Lung (tissue), 11 donors: ENCODE measurements at regions not wholly inside any gene's neighbourhood (a gene's known extent, or its start where the extent isn't known, plus 50 kb on each side); places are given as distances from the start of the nearest gene placed in this dataset.

ENCODE experiments used
- ATAC-seq: fragments of 200-7000 bp; cut with Tn5 transposase; one replicate; pipeline ENCODE4 v1.9.1; 2020; ENCODE audit warnings: moderate number of reproducible peaks; ENCODE audit not compliant: insufficient read depth, low FRiP score
- DNase-seq, 3 donors: peaks; one replicate each; pipeline ENCODE4 v3.0.0-alpha.2; 2013 to 2017
- H3K27ac ChIP-seq, 2 donors: one replicate each; pipeline ENCODE4 v1.5.1; 2013; ENCODE audit warnings: mild to moderate bottlenecking in 2 of 2, moderate library complexity in 2 of 2, control low read depth in 1 of 2, inconsistent platforms in 1 of 2, low read depth in 1 of 2, low read length in 1 of 2
- H3K27me3 ChIP-seq, 3 donors: one replicate each; pipeline ENCODE4 v1.5.1; 2013; ENCODE audit warnings: low read length in 2 of 3; ENCODE audit not compliant: control insufficient read depth in 3 of 3, insufficient read depth in 3 of 3
- H3K36me3 ChIP-seq, 4 donors: one replicate each; pipeline ENCODE4 v1.5.1; 2013; ENCODE audit warnings: low read length in 4 of 4, mild to moderate bottlenecking in 1 of 4, moderate library complexity in 1 of 4; ENCODE audit not compliant: control insufficient read depth in 4 of 4, insufficient read depth in 4 of 4
- H3K4me1 ChIP-seq, 5 donors: one replicate each; pipeline ENCODE4 v1.5.1; 2013; ENCODE audit warnings: low read length in 5 of 5, mild to moderate bottlenecking in 2 of 5, moderate library complexity in 1 of 5; ENCODE audit not compliant: control insufficient read depth in 5 of 5, insufficient read depth in 5 of 5
- H3K4me3 ChIP-seq: one replicate; pipeline ENCODE4 v1.5.1; 2013; ENCODE audit warnings: mild to moderate bottlenecking, control low read depth, moderate library complexity
- H3K9ac ChIP-seq, 2 donors: one replicate each; pipeline ENCODE4 v1.5.1; 2013; ENCODE audit warnings: low read length in 2 of 2, control low read depth in 1 of 2; ENCODE audit not compliant: insufficient read depth in 1 of 2
- H3K9me3 ChIP-seq, 4 donors: one replicate each; pipeline ENCODE4 v1.5.1; 2013; ENCODE audit warnings: low read length in 3 of 4, mild to moderate bottlenecking in 1 of 4, moderate library complexity in 1 of 4; ENCODE audit not compliant: control insufficient read depth in 4 of 4, insufficient read depth in 3 of 4
- WGBS, 2 donors: extraction: QIAGEN DNeasy Blood & Tissue Kit; methylation state at CpG; one replicate each; pipeline ENCODE4 v1.1.7; 2013; 5-methylcytosine and 5-hydroxymethylcytosine counted together
- TF ChIP-seq, protein P1 (sequence below): IDR thresholded peaks from 2 replicates; pipeline ENCODE4 v1.5.1; 2012; ENCODE audit warnings: mild to moderate bottlenecking; ENCODE audit errors: control extremely low read depth, extremely low read depth
- donor health status: control.
- donor health status: control.
- donor health status: Bipolar disorder and iron deficiency.
- donor health status: healthy.
- donor health status: DM: yes; HTN: yes; CAD: no.

DNA sequence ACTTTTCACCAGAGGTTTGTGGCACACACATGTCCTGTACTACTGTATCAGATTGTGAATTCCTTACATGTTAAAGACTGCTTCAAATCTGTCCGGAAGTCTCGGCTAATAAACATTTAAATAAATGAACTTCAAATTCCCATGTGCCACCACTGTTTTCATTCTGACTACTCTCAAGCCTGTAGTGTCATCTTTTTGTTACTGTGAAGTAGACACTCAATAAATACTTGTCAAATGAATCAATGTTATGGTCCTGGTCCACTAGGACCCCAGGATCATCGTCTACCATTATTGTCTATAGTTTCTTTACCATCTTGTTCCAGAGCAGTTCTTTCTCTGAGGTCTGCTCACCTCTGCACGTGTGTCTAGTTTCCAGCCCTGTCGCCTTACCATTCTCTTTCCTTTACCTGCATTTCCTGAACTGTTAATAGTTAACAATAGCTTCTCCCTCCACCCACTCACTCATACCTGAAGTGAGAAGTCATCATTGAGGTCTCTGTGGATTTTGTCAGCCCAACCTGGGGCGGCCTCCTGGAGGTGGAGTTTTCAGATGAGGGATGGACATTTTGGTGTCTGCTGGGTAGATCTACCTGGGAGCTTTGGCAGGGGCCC lies 333.0 kb downstream of the SEC14L1 start:
- Histone ChIP-seq H3K27ac (no peak overlapping the region), H3K9ac (no peak overlapping the region), H3K9me3 (no peaks in the 10 kb centered on the region), H3K36me3 (peaks cover 0 to 14% (median 7%) of the 10 kb centered on the region in 4 donors), H3K4me3 (no peak overlapping the region), H3K4me1 (peaks cover 29 to 89% (median 76%) of the 10 kb centered on the region in 5 donors), H3K27me3 (no peaks in the 10 kb centered on the region)
- DNase-seq = peak in 1 of 3 donors; percentile 63
- TF ChIP-seq, protein P1, sequence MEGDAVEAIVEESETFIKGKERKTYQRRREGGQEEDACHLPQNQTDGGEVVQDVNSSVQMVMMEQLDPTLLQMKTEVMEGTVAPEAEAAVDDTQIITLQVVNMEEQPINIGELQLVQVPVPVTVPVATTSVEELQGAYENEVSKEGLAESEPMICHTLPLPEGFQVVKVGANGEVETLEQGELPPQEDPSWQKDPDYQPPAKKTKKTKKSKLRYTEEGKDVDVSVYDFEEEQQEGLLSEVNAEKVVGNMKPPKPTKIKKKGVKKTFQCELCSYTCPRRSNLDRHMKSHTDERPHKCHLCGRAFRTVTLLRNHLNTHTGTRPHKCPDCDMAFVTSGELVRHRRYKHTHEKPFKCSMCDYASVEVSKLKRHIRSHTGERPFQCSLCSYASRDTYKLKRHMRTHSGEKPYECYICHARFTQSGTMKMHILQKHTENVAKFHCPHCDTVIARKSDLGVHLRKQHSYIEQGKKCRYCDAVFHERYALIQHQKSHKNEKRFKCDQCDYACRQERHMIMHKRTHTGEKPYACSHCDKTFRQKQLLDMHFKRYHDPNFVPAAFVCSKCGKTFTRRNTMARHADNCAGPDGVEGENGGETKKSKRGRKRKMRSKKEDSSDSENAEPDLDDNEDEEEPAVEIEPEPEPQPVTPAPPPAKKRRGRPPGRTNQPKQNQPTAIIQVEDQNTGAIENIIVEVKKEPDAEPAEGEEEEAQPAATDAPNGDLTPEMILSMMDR = no peak
- no peak for ATAC-seq
- 60 to 79% methylated on average over 6 of the region's 6 CpGs for WGBS, 2 donors

DNA sequence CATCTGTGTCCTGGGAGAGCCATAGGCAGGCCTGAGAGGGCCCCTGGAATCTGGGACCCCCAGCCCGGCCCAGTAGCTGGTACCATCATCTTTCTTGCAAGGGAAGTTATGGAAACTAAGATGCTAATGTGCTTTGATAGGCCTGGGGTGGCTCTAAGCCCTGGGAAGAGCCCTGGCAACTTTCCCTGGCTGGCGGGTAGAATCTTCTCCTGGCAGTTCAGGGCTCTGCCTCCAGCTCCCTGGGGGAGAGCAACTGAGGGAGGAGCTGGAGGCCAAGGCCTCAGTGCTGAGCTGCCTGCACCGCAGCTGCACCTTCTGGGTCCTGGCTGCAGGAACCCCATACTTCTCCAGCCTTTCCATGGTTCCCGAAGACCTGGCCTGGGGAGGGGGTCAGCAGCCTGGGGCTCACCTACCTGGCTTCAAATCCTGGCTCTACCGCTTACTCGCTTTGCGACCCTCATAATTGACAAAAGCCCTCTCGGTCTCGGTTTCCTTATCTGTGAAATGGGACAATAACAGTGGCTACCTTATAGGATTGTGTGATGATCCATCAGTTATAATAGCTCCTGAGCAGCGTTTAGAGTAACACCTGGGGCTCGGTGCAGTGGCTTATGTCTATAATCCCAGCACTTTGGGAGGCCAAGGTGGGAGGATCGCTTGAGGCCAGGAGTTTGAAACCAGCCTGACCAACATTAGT lies 333.7 kb downstream of the SEC14L1 start:
- H3K27me3 ChIP-seq = no peaks in the 10 kb centered on the region
- H3K36me3 ChIP-seq = peaks cover 0 to 12% (median 7%) of the 10 kb centered on the region in 4 donors
- 86 to 92% methylated on average over 12 of the region's 12 CpGs for WGBS, 2 donors
- TF ChIP-seq, protein P1 = no peak
- no peak overlapping the region for H3K4me3 ChIP-seq
- ATAC-seq (no peak), DNase-seq (peak in 2 of 3 donors; percentile 38 to 55)
- no peak overlapping the region for H3K9ac ChIP-seq
- no peak overlapping the region for H3K27ac ChIP-seq
- H3K9me3 ChIP-seq = no peaks in the 10 kb centered on the region
- H3K4me1 ChIP-seq = peaks cover 29 to 96% (median 83%) of the 10 kb centered on the region in 5 donors

- Histone ChIP-seq H3K9me3 (no peaks in the 10 kb centered on the region), H3K4me3 (no peak overlapping the region), H3K4me1 (peaks cover 29 to 100% (median 78%) of the 10 kb centered on the region in 5 donors), H3K27ac (peak overlapping the region in 1 of 2 donors; percentile 28), H3K9ac (no peak overlapping the region), H3K27me3 (no peaks in the 10 kb centered on the region), H3K36me3 (peaks cover 0 to 3% (median 3%) of the 10 kb centered on the region in 4 donors)
- 62 to 67% methylated on average over 27 of the region's 27 CpGs for WGBS, 2 donors
- DNase-seq (peak; percentile 91 to 96 (median 93)), ATAC-seq (no peak)
- TF ChIP-seq, protein P1 = no peak
Measured at GRCh38 chr17:77475016-77475976, 334.5 kb downstream of the SEC14L1 start.
